GM18870 (cell line): ENCODE measurements at regions not wholly inside any gene's neighbourhood (a gene's known extent, or its start where the extent isn't known, plus 50 kb on each side); places are given as distances from the start of the nearest gene placed in this dataset.
"Not testable (repeated sequence)": the region's sequence is repeated elsewhere in the genome, so short reads cannot be mapped to it uniquely, and the experiment has no call there.

ENCODE experiments used
- ATAC-seq: cut with Tn5 transposase; IDR thresholded peaks from one replicate; pipeline ENCODE4 v1.9.1; 2021; ENCODE audit warnings: moderate library complexity; ENCODE audit not compliant: unreplicated experiment

- no peak for ATAC-seq
These were observed 468.7 kb upstream of the ZEB2 start for GRCh38 chr2:144988591-144988990.

GRCh38 chr2:144986691-144987090 is 466.8 kb upstream of the ZEB2 start:
- no peak for ATAC-seq

GRCh38 chr2:144984038-144984437 is 464.1 kb upstream of the ZEB2 start:
- ATAC-seq, result no peak

DNA sequence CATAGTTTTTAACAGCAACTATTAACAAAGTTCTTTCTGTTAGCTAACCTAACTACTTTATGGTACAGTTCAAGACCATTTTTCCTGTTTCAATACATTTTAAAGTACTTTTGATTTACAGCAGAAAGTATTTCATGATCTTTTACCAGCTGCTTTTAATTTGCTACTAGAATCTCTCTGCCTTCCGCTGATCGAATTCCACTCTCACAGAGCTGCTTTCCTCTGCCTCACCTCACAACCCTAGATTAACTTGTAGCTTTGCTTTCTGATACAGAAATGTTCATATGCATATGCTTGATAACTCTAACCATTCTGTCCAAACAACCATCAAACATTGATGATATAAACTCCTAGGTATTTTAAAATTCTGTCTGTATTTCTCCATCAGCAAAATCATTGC is 463.2 kb upstream of the ZEB2 start:
- ATAC-seq, result no peak

GRCh38 chr2:144982481-144982880 is 462.6 kb upstream of the ZEB2 start:
- ATAC-seq, result no peak

DNA sequence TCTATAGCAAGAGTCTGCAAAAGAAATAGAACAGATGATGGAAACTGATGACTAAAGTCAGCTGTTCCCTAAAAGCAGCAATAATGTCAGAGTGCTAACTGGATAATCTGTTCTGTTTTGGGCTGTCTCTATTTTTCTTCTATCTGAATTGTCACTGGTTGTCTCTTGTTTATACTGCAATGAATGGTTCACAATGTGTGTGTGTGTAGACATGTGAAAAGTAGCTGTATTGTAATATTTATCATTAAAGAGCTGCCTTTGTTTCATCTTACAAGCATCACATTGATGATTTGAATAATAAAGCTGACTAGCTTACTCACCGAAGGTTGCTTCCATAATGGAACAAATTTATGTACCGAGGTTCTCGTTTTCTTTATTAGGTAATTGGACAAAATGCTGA is 456.0 kb upstream of the ZEB2 start:
- ATAC-seq, result no peak

DNA sequence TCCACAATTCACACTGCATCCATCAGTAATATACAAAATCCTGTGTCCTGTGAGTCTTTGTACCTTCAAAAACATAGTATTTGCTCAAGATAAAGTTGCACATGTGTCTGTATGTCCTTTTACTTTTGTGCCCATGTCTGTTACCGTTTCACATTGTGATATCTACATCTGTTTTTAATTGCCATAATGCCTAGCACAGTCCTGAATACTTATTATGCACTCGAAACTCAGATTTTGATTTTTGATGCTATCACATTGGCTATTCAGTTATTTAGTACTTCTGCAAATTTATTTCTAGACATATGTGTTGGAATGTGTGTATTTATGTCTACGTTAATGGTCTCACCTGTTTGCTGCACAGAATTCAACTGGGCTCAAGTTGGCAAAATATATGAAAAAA is 452.8 kb upstream of the ZEB2 start:
- ATAC-seq, result no peak

- no peak for ATAC-seq
These were observed 451.9 kb upstream of the ZEB2 start for GRCh38 chr2:144971786-144972335.

DNA sequence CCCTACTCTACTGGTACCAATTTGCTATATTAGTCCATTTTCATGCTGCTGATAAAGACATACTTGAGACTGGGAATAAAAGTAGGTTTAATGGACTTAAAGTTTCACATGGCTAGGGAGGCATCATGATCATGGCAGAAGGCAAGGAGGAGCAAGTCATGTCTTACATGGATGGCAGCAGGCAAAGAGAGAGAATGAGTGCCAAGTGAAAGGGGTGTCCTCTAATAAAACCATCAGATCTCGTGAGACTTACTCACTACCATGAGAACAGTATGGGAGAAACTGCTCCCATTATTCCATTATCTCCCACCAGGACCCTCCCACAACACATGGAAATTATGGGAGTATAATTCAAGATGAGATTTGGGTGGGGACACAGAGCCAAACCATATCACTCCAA is 450.5 kb upstream of the ZEB2 start:
- not testable (repeated sequence) for ATAC-seq

GRCh38 chr2:144969564-144969963 is 449.6 kb upstream of the ZEB2 start:
- ATAC-seq, result not testable (repeated sequence)

- no peak for ATAC-seq
These were observed 448.0 kb upstream of the ZEB2 start for GRCh38 chr2:144967961-144968360.

DNA sequence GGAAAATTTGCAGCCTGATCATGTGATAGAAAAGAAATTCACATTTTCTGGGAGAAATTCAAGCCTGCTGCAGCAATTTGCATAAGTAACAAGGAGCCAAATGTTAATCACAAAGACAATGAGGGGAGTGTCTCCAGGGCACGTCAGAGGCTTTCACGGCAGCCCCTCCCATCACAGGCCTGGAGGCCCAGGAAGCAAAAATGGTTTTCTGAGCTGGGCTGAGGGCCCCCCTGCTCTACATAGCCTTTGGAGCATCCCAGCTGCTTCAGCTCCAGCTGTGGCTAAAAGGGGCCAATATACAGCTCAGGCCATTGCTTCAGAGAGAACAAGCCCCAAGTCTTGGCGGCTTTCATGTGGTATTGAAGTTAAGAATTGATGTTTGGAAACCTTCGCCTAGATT is 445.3 kb upstream of the ZEB2 start:
- ATAC-seq, result no peak

- ATAC-seq, result no peak
These were observed 443.1 kb upstream of the ZEB2 start for GRCh38 chr2:144963031-144963430.

- ATAC-seq, result no peak
These were observed 439.5 kb upstream of the ZEB2 start for GRCh38 chr2:144959416-144959815.

- no peak for ATAC-seq
These were observed 431.1 kb upstream of the ZEB2 start for GRCh38 chr2:144950899-144951560.

- no peak for ATAC-seq
These were observed 428.4 kb upstream of the ZEB2 start for GRCh38 chr2:144948205-144948855.

GRCh38 chr2:144947709-144948037 is 427.8 kb upstream of the ZEB2 start:
- ATAC-seq, result no peak

DNA sequence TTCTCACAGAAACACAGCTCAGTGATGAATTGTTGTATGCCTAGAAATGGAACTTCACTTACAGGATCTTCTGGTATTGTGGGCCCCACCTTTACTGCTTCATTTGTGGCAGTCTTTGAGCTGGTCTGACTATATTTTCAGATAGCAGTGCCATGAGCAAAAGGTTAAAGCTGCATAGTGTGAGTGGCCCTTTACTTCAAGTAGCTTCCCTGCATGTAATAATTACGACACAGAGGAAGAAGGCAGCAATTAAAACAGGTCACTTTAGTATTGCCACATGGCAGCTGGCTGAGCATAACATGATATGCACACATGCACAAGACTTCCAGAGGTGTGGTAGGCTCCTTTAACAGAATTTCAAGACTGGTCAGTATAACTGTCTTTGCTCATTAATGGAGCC is 426.3 kb upstream of the ZEB2 start:
- ATAC-seq, result no peak

DNA sequence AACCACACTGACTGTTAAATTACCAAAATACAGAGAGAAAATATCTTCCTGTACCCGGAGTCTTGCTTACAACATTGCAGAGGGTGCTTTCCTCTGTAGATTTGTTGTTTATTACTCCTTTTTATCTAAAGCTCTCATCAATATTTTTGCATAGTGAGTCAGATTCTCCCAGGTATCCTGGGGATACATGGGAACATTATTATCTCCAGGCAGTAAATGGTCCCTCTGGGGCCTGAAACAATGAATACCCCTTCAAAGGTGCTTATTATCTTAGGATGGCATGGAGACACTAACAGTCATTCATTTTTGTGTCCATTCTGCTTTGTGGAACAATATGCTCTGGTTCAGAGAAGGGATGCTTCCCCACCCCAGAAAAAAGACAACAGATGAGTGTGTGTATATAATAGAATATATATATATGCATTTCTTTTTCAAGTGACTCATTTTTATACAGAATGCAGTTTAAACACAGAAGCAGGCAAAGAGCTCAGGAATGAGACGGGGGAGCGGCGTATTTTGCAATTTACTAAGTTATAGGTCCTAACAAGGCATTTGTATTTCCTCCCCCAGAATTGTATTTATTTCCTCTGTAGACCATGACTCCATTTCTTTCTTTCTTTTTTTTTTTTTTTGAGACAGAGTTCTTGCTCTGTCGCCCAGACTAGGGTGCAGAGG is 424.8 kb upstream of the ZEB2 start:
- ATAC-seq, result no peak

DNA sequence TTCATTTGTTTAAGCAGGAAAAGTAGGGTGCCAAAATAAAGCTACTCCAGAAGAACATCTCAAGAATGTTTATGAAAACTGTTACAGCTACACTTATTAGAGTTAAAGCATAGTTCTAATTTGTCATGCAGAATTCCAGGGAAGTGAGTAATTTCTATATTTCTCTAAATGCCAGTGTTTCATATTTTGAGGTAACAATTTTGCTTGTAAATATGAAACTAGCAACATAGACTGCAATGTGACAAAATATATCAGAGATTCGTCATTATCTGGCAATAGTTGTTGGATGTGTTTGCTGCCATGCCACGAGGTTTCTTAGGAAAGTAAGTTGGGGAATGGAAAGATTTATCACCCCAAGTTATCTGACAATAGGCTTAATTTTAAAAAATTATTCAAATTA is 424.1 kb upstream of the ZEB2 start:
- ATAC-seq, result no peak

- ATAC-seq, result no peak
These were observed 423.5 kb upstream of the ZEB2 start for GRCh38 chr2:144943293-144943941.
